ENCODE measurements at regions not wholly inside any gene's neighbourhood (a gene's known extent, or its start where the extent isn't known, plus 50 kb on each side); places are given as distances from the start of the nearest gene placed in this dataset.

- H2AFZ ChIP-seq (ENCODE audit: control insufficient read depth, low read depth, low read length), result no peak overlapping the region
- 27% methylated on average over 3 of the region's 3 CpGs for WGBS (ENCODE audit: insufficient coverage, insufficient replicate concordance, low lambda C conversion rate, missing lambda C conversion rate)
- H3K4me3 ChIP-seq, result no peak overlapping the region
Measured at GRCh38 chr16:60107437-60107836, 1373.3 kb upstream of the GOT2 start.

More at GRCh38 chr16:60107437-60107836, 1373.3 kb upstream of the GOT2 start:
- ChIA-PET SMC1A (ENCODE audit: uncharacterized antibody, unreplicated experiment) (no interaction called here), CTCF (interaction anchor here (1.3 kb wide), 1 partner anchor 16 kb away, joined by 7 read pairs; no protein-coding TSS in a partner anchor), RAD21 (ENCODE audit: unreplicated experiment) (no interaction called here), POLR2A (no interaction called here)
- no peak for FAIRE-seq
- Histone ChIP-seq H3K9me3 (replicated peaks; ENCODE audit: control insufficient read depth, insufficient read depth, low read length) (no peaks in the 10 kb centered on the region), H3K4me2 (ENCODE audit: control insufficient read depth, insufficient read depth) (no peak overlapping the region), H3K36me3 (ENCODE audit: control insufficient read depth in 2 of 2, insufficient read depth in 2 of 2, low read length in 1 of 2) (no peaks in the 10 kb centered on the region), H3K9ac (ENCODE audit: control insufficient read depth, insufficient read depth, low read length) (no peak overlapping the region), H3K27me3 (replicated peaks in 1 of 2; ENCODE audit: control insufficient read depth in 2 of 2, insufficient read depth in 2 of 2, low read length in 1 of 2) (no peaks in the 10 kb centered on the region), H4K20me1 (ENCODE audit: control insufficient read depth, insufficient read depth) (no peaks in the 10 kb centered on the region), H3K27ac (ENCODE audit: control insufficient read depth, insufficient read depth) (no peak overlapping the region), H3K79me2 (ENCODE audit: control insufficient read depth, insufficient read depth, low read length) (no peaks in the 10 kb centered on the region), H3K4me1 (ENCODE audit: control insufficient read depth, insufficient read depth, low read length) (no peaks in the 10 kb centered on the region)
- in situ Hi-C loops (cut with MboI), result no loop called here
- DNase-seq (ENCODE audit: low read depth, low spot score), result no peak
- TF ChIP-seq, protein P1, sequence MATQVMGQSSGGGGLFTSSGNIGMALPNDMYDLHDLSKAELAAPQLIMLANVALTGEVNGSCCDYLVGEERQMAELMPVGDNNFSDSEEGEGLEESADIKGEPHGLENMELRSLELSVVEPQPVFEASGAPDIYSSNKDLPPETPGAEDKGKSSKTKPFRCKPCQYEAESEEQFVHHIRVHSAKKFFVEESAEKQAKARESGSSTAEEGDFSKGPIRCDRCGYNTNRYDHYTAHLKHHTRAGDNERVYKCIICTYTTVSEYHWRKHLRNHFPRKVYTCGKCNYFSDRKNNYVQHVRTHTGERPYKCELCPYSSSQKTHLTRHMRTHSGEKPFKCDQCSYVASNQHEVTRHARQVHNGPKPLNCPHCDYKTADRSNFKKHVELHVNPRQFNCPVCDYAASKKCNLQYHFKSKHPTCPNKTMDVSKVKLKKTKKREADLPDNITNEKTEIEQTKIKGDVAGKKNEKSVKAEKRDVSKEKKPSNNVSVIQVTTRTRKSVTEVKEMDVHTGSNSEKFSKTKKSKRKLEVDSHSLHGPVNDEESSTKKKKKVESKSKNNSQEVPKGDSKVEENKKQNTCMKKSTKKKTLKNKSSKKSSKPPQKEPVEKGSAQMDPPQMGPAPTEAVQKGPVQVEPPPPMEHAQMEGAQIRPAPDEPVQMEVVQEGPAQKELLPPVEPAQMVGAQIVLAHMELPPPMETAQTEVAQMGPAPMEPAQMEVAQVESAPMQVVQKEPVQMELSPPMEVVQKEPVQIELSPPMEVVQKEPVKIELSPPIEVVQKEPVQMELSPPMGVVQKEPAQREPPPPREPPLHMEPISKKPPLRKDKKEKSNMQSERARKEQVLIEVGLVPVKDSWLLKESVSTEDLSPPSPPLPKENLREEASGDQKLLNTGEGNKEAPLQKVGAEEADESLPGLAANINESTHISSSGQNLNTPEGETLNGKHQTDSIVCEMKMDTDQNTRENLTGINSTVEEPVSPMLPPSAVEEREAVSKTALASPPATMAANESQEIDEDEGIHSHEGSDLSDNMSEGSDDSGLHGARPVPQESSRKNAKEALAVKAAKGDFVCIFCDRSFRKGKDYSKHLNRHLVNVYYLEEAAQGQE (IDR thresholded peaks at IDR 0.05; ENCODE audit: low read depth, low read length), result no peak
- TF ChIP-seq NBN (IDR thresholded peaks at IDR 0.05) (no peak), CBX3 (IDR thresholded peaks at IDR 0.05; ENCODE audit: borderline replicate concordance, low read depth) (no peak), SMC3 (IDR thresholded peaks at IDR 0.05; ENCODE audit: borderline replicate concordance, low read length) (no peak), PRDM15 (CRISPR knock-in tag; IDR thresholded peaks at IDR 0.05) (no peak), SREBF1 (IDR thresholded peaks at IDR 0.05; ENCODE audit: low read length) (no peak), RUNX3 (IDR thresholded peaks at IDR 0.05; ENCODE audit: low read length) (no peak), CEBPB (IDR thresholded peaks at IDR 0.05; ENCODE audit: borderline replicate concordance in 1 of 2, low read depth in 2 of 2, low read length in 2 of 2) (no peak), E2F4 (IDR thresholded peaks at IDR 0.05; ENCODE audit: low read depth, low read length) (no peak), RB1 (IDR thresholded peaks at IDR 0.05; ENCODE audit: borderline replicate concordance) (no peak)
- TF ChIP-seq, protein P2, sequence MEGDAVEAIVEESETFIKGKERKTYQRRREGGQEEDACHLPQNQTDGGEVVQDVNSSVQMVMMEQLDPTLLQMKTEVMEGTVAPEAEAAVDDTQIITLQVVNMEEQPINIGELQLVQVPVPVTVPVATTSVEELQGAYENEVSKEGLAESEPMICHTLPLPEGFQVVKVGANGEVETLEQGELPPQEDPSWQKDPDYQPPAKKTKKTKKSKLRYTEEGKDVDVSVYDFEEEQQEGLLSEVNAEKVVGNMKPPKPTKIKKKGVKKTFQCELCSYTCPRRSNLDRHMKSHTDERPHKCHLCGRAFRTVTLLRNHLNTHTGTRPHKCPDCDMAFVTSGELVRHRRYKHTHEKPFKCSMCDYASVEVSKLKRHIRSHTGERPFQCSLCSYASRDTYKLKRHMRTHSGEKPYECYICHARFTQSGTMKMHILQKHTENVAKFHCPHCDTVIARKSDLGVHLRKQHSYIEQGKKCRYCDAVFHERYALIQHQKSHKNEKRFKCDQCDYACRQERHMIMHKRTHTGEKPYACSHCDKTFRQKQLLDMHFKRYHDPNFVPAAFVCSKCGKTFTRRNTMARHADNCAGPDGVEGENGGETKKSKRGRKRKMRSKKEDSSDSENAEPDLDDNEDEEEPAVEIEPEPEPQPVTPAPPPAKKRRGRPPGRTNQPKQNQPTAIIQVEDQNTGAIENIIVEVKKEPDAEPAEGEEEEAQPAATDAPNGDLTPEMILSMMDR (IDR thresholded peaks at IDR 0.05 in 2 of 3, conservative IDR thresholded peaks at IDR 0.05 in 1 of 3; ENCODE audit: control insufficient read depth in 2 of 3, extremely low read depth in 1 of 3, insufficient read depth in 1 of 3, low read depth in 3 of 3, low read length in 3 of 3), result no peak
- no TSS peak for BruUV-seq (replicated peaks)
- no peak for ATAC-seq
- intact Hi-C loops (cut with micrococcal nuclease; ENCODE audit: unreplicated experiment), result no loop called here
